HG03378 (cell line): ENCODE measurements at regions not wholly inside any gene's neighbourhood (a gene's known extent, or its start where the extent isn't known, plus 50 kb on each side); places are given as distances from the start of the nearest gene placed in this dataset.

ENCODE experiments used
- ATAC-seq: cut with Tn5 transposase; IDR thresholded peaks from one replicate; pipeline ENCODE4 v1.9.1; 2021; ENCODE audit warnings: mild to moderate bottlenecking, moderate library complexity; ENCODE audit not compliant: unreplicated experiment

DNA sequence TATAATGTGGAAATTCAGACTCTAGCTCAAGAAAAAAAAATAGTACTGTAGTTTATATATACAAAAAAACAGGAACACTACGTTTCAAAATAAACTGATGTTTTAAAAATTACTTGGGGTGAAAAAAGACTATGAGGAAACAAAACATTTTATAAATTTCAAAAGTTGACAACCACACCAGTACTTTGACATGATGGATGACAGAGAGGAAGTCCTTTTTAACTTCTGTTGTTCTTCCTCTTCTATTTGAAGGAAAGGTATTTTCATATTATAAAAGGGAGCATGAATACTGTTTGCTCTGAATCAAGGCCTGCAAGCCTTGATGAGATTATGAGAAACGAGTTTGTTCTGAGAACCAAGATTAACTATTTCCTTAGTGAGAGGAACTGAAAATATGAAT is 456.9 kb downstream of the TAF11L14 start:
- no peak for ATAC-seq

DNA sequence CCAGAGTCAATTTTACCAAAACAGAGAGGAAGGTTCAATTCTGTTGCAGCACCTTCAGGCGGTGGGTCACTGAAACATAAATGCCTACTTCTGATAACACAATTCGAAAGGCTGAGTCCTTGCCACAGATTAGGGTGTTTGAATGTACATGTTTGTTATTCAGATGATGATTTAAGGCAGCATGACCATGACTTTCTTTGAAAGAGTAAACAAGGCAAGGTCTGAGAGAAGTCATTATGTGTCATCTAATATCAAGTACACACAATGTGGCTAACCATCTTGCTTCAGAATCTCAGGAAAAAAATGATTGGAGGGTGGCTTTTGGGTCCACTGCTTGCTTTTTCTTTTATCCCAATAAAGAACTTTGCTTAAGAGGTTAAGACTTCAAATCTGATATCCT is 457.5 kb downstream of the TAF11L14 start:
- ATAC-seq, result no peak

DNA sequence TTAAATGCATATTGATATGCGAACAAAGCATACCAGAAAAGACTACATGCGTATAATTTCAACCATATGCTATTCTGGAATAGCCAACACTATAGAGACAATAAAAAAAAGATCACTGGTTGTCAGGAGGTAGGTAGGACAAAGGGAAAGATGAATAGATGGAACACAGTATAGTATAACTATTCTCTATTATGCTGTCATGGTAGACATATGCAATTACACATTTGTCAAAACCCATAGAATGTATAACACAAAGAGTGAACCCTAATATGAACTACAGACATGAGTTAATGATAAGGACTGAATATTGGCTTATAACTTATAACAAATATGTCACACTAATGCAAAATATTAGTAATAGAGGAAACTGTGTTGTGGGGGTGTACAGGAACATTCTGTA is 460.8 kb downstream of the TAF11L14 start:
- ATAC-seq, result no peak

DNA sequence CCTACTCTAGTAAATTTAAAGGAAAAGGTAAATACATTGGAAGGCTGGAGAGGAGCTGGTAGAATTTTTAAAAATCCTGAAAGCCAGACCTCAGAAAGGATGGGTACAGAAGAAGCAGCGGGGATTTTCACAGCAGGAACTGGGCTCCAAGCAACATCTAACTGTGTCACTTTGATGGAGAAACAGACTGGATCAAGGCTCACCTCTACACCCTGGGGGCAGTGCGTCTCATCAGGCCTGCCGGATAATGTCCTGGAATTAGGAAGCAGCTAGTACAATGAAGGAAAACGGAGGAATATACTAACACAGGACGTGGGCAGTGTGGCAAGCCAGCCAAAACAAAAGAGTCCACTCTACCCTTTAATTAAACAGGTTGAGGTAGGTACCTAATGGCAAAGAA is 463.6 kb downstream of the TAF11L14 start:
- no peak for ATAC-seq

DNA sequence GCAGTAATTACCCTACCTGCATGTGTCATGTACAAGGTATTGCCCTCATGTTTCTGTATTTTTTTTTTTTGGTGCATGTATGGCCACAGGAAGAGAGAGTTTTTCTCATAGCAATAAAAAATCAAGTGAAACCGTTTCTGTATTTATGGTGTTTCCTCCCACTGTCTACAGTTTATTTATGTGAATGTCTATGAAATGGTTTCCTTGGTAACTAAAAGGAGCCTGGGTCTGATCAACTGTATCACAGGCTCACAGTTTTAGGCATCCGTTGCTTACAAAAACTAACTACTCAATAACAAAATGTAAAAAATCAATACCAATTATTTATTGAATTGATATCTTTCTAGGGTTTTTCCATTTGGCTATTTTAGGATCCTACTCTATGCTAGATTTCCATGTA is 464.4 kb downstream of the TAF11L14 start:
- no peak for ATAC-seq

DNA sequence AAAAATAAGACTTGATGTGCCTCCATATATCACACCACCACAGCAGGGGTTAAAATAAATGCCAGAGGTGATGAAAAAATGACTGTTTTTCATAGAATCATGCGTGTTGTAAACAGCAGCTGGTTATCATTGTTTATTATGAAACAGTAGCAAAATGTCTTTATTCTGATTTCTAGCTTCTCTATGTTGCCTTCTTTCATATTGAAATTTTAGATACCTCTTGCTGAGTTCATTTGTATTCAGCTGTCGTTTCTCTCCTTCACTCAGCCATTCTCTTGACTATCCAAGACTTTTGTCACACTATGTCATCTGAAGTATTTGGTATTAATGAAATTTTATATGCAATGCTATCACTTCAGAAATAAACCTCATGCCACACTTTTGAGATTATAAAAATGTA is 465.0 kb downstream of the TAF11L14 start:
- ATAC-seq, result no peak

DNA sequence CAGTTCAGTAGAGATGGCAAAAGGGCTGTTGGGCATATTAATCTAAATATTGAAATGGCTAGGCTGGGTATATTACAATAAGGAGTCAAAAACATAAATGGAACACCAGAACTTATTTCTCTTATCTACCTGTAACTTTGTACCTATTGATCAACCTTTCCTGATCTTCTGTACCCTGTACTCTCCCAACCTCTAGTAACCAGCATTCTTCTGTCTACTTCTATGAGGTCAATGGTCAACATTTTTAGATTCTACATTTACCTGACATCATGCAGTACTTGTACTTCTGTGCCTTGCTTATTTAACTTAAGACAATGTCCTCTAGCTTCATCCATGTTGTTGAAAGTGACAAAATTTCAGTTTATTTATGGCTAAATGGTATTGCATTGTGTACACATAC is 467.3 kb downstream of the TAF11L14 start:
- no peak for ATAC-seq

DNA sequence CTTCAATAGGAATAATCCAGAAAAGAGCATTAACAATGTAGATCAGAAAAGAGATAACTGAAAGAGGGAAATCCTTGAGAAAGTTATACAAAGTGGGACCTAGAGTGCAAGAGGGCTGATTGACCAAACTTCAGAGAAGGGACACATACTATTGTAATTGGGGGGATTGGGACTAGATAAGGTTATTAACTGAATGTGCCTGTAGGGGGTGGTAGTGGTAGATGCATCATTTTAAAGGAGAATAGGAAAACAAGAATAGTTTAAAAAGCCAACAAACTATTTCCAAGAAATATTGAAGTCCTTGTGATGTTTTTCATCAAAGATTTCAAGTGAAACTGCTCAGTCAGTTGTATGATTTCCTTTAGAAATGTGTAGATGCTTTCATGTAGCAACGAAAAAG is 468.5 kb downstream of the TAF11L14 start:
- no peak for ATAC-seq

DNA sequence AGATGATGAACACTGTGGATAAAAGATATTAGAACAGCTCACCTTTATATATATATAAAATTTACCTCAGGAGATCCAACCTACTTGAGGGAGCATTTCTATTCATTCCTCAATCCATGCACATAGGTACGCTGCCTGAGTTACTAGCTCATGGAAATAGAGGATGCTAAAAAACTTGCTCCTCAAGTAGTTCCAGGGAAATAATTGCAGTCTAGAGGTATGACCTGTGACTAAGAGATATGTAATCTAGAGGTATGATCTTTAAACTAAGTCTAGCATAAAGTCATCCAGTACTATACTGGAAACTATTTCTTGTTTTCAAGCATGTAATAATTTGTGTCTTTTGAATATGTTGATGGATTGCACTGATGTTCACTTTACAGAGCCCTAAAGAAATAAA is 471.2 kb downstream of the TAF11L14 start:
- no peak for ATAC-seq

DNA sequence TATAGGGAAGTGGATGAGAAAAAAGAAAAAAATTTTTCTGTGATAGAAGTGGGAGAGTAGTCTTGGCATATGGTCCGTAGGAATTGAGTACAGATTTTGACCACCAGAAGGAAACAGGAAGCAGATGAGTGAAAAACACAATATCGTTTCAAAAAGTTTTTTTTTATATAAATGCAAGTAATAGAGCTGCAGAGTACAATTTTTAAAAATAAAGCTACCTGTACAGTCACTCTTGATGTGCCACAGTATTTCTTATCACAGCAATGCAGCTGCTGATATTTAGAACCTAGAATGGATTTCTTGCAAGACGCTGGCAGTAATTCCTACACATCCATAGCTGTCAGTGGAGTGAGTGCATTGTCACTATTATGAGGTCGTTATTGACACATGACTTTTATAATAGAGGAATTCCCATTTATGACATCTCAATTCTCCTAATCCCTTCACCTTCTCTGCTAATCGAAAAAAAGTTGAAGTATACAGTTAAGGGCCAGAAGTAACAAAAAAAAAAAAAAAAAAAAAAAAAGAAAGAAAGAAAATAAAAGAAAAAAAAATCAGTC is 477.7 kb downstream of the TAF11L14 start:
- ATAC-seq, result no peak

DNA sequence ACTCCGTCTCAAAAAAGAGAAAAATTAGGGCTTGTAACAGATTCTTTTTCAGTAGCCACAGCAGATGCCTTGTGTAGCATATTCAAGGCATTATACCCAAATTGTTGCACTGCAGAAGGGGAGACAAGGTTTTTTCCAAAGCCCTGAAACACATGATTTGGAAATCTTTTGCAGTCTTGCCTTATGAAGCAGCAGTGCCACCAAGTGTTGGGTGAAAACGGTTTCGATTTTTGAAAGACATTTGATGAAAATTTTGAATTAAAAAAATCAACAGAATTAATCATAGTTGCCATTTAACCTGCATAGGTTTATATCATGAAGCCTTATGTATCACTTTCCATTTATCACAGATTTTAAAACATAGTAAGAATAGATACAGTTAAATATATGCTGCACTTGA is 479.5 kb downstream of the TAF11L14 start:
- ATAC-seq, result no peak

DNA sequence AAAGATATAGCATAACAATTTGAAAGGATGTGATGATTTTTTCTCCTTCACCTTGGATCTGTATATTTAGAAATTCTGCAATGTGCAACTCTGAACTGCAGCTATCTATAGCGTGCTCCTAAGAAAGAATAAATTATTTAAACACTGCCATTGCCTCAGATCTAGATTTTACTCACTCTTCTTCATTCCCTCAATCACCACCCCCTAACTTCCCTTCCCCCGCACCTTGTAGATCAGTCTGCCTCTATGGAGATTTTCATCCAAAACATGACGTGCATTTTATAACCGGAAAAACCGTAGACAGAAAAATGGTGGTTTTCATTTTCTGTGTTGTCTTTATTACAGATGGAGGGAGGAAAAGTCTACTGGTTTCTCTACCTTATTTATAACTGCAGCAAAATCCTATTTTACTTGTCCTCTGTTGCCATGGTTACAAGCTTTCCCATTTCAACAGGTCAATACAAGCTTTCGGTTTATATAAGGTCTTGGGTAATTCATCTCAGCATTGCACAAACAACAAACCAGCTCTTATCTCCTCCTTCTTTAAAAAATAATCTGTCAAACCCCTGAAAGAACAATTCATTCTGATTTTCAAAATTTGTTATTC is 480.0 kb downstream of the TAF11L14 start:
- no peak for ATAC-seq

DNA sequence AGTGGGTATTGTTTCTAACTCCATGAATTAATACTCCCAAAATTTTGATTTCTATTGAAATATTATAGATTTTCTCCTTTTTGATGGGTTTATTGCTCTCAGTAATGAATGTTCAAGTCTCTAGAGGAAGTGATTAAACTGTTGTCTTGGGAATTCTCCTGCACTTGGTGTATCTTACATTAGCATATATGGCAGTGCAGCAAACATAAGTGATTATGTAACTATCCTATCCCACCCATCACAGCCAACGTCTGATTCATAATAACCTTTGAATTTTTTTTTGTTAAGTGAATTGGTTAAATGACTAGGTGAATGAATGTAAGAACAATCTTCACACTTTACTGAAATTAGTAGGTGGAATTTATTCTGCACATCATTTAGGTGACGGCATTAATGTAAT is 483.7 kb downstream of the TAF11L14 start:
- ATAC-seq, result no peak

DNA sequence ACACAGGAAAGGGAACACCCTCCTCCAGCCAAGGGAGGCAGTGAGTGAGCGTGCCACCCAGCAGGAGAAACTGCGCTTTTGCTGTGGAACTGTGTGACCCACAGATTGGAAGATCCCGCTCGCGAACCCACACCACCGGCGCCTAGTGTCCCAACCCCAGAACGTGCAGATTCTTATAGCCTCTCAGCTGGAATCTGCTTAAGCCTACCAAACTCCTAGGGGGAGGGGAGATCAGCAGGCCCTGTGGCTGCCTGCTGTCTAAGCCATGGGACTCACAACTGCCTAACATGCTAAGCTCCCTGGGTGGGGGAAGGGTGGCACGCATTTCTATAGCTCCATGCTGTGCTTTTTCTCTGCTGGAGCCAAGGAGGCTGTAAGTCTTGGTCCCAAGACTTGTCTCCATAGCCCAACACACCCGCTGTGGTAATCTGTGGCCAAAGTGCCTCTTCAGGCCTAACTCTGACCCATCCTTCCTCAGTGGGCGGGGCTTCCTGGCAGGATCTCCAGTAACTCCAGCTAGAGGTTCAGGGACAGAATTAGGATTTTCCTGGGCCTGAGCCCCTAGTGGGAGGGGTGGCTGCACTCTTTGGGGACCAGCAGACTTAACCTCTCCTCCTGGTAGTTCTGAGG is 485.0 kb downstream of the TAF11L14 start:
- ATAC-seq, result no peak

DNA sequence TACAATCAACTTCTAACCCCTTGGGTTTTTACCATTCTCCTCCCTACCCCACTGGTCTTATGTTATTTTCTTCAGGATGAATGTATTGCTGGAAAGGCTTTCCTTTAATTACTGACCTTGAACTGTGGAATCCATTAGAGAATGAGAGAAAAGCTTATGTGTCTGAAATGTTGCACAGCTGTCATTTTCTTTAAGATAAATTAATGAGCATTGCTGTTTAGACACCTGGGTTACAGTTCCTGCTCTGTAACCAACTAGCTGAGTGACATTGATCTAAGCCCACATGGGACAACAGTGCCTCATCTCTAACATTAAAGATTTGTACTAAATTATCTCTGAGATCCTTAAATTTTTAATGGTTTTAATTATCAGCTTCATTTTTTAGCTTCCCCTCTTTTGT is 507.0 kb downstream of the TAF11L14 start:
- no peak for ATAC-seq

DNA sequence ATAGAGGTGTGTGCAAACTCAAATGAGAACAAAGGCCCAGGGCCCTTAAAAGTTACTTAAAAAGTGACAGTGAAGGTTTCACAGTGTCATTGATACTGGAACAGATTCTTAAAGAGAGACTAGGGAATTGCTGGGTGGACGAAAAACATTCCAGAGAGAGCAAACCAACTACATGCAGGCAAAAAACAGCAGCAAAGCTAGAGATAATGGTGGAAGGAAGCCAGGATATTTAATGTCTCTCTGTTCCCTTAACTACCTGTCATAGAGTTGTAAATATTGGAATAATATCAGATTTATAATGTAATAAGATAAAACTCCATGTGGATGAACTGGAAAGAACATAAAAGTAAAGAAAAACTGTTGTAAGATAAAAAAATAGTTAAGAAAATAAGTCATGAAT is 508.6 kb downstream of the TAF11L14 start:
- no peak for ATAC-seq

DNA sequence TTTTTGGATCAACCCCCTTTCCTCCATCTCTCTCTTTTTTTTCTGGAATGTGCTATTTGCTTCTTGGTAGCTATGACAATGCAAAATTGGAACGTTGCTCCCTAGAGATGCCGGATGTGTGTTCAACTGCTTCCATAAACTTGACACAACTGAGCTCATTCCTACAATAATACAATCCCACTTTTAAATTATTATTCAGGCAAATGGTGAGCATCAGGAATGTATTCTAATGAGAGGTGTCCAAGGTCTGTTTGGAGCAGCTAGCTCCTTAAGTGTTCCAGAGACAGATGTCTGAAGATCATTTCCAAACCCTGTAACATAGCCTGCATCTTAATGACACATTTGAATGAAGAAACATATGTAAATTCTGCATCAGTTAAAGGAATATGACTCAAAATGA is 518.4 kb downstream of the TAF11L14 start:
- no peak for ATAC-seq

DNA sequence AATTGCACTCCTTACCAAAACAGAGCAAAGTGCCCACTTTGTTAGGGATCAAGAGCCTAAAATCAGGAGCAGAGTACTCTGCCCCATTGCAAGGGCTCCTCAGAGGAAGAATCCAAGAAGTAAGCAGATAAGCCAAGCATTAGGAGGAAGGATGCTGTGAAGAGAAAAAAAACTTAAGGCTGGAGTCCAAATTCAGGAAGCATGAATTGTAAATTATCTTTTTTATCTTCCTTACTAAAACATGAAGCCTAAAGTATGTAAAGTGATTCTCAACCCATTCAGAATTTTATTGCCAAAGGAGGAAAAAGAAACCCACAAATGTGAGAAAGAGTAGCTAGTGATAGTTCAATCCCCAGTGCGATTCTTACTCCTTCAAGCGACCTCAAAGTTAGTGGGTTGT is 523.9 kb downstream of the TAF11L14 start:
- ATAC-seq, result no peak

DNA sequence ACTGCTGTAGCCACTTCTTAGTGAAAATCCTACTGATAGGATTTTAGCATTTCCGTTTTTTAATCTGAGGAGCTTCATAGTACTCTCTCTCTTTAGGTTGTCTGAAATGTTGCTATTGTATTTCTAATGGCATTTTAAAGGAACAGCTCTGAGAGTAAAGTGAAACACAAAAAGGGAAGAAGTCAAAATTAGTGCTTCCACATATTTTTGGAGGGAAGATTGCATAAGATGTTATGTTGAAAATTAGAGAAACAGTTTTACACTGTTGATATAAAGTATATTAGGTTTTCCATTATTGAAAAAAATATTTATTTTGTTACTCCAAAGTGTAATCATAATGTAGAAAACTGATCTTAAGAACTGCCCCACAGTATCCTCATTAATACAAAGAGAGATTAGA is 525.1 kb downstream of the TAF11L14 start:
- ATAC-seq, result no peak

DNA sequence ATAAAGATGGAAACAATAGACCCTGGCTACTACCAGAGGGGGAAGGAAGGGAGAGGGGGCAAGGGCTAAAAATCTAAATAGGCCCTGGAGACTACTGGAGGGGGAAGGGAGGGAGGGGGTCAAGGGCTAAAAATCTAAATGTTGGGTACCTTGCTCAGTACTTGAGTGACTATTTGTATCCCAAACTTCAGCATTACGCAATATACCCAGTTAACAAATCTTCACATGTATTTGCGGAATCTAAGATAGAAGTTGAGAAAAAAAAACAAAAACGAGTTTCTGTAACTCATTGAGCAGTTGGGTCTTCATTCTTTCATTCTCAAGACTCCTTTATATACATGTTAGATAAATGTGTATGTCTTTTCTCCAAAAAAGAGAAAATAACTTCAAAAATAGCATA is 537.4 kb downstream of the TAF11L14 start:
- no peak for ATAC-seq

DNA sequence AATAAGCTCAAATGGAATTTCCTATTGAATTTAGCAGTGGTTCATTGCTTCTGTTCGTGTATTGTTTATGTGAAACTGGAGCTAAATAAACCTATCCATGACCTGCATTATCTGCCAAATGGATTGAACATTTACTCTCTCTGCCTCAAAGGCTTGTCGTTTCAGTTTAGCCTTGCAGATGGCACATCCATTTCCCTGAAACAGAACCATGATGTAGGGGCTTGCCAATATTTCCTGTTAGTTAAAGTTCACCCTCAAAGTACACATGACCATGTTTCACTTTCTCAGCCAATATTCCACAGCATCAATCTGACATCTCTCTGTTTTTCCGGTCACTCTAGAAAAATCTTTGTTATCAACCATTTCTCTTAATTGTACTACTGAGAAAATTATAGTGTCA is 545.3 kb downstream of the TAF11L14 start:
- ATAC-seq, result no peak

DNA sequence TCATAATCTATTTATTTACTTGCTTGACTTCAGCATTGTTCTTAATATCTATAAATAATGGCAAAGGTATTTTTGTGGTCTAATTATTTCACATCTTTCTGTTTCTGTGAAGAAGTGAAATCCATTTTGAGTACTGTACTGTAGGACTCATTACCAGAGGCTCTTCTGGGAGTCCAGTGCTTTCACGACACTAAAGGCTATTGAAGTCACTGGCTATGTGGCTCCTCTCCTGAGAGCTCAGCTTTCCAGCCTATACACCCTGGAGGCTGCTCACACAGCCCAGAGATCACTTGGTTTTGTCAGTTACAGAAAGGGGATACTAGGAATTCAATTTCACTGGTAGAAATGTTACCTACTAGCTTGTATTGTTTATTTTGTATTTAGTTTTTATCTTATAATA is 547.3 kb downstream of the TAF11L14 start:
- no peak for ATAC-seq

DNA sequence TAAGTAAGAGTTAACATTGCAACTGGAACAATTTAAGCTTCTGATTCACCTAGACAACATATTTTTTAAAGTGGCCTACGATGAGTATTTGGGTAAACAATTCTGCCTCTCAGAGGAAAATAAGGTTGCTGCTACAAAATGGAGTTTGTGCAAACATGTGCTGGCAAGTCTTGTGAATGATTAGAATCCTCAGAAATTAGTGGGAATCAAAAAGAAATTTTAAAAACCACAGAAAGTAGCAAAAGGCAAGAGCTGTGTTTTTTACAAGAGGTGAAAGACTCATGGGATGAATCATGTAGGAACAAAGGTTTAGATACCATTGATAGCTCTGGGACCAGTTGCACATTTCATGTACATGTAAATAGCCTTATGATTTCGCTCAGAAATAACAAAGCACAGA is 561.6 kb downstream of the TAF11L14 start:
- ATAC-seq, result no peak
